Thoracic aorta (tissue), 2 donors: ENCODE measurements at regions not wholly inside any gene's neighbourhood (a gene's known extent, or its start where the extent isn't known, plus 50 kb on each side); places are given as distances from the start of the nearest gene placed in this dataset.

Experiments used
- ATAC-seq: fragments of 150-250 bp; one replicate; pipeline ENCODE4 v1.8.0; 2017; ENCODE audit warnings: low read depth; ENCODE audit not compliant: insufficient number of reproducible peaks, low FRiP score
- DNase-seq: peaks from one replicate; pipeline ENCODE4 v3.0.0-alpha.2; 2020; ENCODE audit warnings: low spot score
- H3K27ac ChIP-seq, 2 donors: fragments of 200-600 bp; sonication (generic); 1 replicate in 1 of 2; 2 replicates in 1 of 2; pipeline ENCODE4 v1.5.1; 2016; ENCODE audit warnings: mild to moderate bottlenecking in 2 of 2, moderate library complexity in 2 of 2
- H3K27me3 ChIP-seq: fragments of 200-600 bp; sonication (generic); replicated peaks from 2 replicates; pipeline ENCODE4 v1.6.0; 2016; ENCODE audit warnings: mild to moderate bottlenecking; ENCODE audit not compliant: insufficient read depth
- H3K36me3 ChIP-seq: fragments of 200-600 bp; sonication (generic); one replicate; pipeline ENCODE4 v1.5.1; 2016
- H3K4me1 ChIP-seq, 2 donors: fragments of 200-600 bp; sonication (generic); 1 replicate in 1 of 2; 2 replicates in 1 of 2; pipeline versions ENCODE4 v1.5.1 to v1.6.0; 2016; ENCODE audit warnings: low read depth in 2 of 2, mild to moderate bottlenecking in 1 of 2; ENCODE audit not compliant: control insufficient read depth in 1 of 2
- H3K4me3 ChIP-seq: fragments of 200-600 bp; sonication (generic); 2 replicates; pipeline ENCODE4 v1.5.1; 2016; ENCODE audit warnings: mild to moderate bottlenecking
- H3K9me3 ChIP-seq: fragments of 200-600 bp; sonication (generic); 2 replicates; pipeline ENCODE4 v1.5.1; 2016
- TF ChIP-seq, protein P1 (sequence below): fragments of 200-600 bp; sonication (generic); IDR thresholded peaks from one replicate; pipeline ENCODE4 v1.5.1; 2019; ENCODE audit warnings: antibody characterized with exemption

DNA sequence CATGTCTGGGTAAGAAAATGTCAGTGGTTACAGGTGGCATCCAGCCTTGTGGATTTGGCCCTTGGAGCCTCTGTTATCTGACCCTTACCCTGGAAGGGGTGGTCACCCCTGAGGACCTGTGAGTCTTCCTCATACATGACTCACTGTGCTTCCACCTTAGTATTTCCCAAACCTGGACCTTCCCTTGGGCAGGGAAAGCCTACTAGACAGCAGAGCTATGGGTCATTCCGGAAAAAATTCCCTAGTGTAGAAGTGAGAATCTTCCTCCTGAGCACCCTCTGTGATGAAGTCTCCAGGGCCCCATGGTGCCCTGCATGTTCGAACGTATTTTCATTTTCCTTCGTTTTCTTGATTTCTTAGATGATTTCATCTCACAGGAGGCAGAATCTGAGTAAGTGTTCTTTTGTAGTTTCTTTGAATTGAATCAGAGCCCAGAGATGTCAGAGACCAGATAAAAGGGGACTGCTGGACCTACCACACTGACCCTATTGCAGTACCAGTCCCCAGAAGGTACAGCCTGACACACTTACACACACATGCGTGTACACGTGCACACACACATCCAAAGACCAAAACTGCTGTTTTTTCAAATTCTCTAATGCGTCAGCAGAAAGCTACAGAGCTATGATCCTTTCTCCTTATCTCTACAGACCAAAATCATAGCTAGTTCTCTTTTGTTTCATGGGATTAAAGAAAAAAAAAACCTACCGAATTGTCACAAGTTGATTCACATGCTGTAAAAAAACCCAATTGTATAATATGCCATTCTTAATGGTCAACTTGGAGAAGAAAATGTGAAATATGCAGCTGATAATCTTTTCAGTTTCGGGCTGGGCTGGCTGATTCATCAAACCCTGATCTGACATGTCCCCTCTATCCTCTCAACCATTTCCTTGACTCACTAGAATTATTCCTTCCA, 50.5 kb upstream of the ARHGEF3 start:
- Histone ChIP-seq H3K27ac (no peak overlapping the region), H3K4me3 (no peak overlapping the region), H3K9me3 (no peaks in the 10 kb centered on the region), H3K36me3 (no peaks in the 10 kb centered on the region), H3K27me3 (no peaks in the 10 kb centered on the region), H3K4me1 (peaks cover 2 to 6% of the 10 kb centered on the region in 2 donors)
- TF ChIP-seq, protein P1, sequence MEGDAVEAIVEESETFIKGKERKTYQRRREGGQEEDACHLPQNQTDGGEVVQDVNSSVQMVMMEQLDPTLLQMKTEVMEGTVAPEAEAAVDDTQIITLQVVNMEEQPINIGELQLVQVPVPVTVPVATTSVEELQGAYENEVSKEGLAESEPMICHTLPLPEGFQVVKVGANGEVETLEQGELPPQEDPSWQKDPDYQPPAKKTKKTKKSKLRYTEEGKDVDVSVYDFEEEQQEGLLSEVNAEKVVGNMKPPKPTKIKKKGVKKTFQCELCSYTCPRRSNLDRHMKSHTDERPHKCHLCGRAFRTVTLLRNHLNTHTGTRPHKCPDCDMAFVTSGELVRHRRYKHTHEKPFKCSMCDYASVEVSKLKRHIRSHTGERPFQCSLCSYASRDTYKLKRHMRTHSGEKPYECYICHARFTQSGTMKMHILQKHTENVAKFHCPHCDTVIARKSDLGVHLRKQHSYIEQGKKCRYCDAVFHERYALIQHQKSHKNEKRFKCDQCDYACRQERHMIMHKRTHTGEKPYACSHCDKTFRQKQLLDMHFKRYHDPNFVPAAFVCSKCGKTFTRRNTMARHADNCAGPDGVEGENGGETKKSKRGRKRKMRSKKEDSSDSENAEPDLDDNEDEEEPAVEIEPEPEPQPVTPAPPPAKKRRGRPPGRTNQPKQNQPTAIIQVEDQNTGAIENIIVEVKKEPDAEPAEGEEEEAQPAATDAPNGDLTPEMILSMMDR, result no peak
- no peak for DNase-seq
- ATAC-seq, result no peak
